IPS DF 4.7 (cell line): ENCODE measurements at regions not wholly inside any gene's neighbourhood (a gene's known extent, or its start where the extent isn't known, plus 50 kb on each side); places are given as distances from the start of the nearest gene placed in this dataset.

ENCODE experiments used
- DNase-seq: peaks from one replicate; pipeline ENCODE4 v3.0.0-alpha.2; 2013; ENCODE audit warnings: low spot score; ENCODE audit errors: extremely low read depth

- no peak for DNase-seq
Observed at GRCh38 chr12:85507456-85507855, 227.4 kb downstream of the ALX1 start.

DNA sequence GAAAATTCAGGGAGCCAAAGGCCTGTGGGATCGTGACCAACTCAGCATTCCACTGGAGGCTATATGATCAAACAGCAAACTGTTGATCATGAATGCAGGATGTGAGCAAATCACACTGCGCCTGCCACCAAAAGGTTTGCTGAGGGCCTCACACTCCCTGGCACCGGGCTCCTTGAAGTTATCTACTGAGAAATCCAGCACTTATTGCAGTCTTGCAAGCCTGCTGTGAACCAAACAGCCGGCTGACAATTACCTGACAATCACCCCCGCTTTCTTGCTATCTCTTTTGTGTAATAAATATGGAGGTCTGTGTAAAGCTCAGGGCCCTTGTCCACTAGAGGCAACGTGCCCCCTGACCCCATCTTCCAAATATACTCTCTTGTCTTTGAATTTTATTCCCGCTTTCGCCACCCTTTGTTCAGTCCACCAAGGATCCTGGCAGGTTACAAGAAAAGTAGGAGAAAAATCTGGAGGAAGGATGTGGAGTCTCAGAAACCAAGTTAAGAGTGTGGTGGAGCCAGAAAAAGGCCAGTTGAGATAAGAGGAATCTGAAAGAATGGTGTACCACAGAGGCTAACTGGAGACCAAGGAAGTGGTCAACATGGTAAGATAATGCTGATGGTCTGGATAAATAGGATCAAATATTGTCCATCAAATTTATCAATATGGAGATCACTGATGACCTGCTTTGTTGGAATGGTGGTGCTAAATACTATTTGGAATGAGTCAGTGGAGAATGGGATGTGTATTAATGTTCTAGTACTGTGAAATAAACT, 229.2 kb downstream of the ALX1 start:
- DNase-seq = no peak

DNA sequence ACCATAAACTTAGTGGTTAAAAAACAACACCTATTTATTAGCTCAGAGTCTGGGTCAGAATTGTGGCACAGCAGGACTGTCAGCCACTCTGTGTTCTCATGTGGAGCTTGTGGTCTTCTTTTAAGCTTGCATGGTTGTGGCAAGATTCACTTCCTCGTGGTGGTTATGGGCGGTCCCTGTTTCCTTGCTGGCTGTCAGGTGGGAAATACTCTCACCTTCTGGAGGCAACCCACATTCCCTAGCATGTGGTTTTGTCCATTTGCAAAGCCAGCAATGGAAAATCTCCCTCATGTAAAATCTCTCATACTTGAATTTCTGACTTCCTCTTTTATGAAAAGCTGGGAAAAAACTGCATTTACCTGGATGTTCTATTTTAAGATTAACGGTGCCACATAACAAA, 229.8 kb downstream of the ALX1 start:
- DNase-seq = no peak

DNA sequence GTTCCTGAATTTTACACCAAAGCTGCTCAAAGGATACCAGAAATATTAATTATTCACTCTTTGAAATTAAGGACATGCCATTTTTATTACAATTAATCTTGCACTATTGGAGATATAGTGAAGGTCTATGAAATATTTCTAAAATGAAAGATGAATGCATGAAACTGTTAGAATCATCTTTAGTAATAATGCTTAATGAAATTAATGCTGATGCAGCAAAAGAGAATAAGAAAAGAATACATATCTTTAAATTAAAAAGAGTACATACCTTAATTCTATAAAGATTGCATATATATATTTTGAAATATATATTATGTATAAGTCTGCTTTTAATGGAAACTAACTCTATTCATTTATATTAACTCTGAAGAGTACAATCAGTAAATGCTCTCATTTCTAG, 236.0 kb downstream of the ALX1 start:
- no peak for DNase-seq

- DNase-seq = no peak
Observed at GRCh38 chr12:85516667-85517325, 236.8 kb downstream of the ALX1 start.

DNA sequence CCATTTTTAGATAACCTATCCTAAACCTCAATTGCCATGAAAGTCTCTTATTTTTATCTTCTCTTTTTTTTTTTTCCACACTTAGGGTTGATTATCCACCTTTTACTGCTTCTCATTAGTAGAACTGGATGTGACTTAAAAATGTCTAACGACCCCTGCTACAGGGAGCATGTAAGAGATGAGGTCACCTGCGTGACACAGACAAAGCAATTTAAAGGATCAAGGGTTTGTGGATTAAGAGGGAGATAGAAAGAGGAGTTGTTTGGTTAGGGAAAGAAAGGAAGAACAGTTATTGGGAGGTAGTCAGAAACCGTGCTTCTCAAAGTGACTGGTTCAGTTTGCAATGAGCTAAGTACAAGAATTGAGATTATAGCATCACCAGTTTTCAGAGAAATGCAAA, 239.1 kb downstream of the ALX1 start:
- DNase-seq = peak; percentile 22

DNA sequence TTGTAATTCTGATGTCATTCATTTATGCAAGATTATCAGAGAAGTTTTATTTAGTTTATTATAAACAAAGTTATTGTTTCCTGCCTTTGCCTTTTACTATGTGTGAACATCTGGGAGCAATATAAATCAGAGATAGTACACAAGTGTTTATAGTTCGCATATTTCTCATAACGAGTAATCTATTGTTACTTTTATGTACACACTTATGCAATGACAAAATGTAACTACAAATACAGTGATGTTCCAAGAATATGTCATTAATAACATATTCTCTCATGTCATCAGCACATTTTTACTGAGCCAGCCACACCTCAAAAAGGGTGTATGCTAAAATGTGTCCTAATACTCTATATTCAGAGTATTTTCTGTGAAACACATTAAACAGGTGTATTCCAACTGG, 243.2 kb downstream of the ALX1 start:
- DNase-seq = no peak

DNA sequence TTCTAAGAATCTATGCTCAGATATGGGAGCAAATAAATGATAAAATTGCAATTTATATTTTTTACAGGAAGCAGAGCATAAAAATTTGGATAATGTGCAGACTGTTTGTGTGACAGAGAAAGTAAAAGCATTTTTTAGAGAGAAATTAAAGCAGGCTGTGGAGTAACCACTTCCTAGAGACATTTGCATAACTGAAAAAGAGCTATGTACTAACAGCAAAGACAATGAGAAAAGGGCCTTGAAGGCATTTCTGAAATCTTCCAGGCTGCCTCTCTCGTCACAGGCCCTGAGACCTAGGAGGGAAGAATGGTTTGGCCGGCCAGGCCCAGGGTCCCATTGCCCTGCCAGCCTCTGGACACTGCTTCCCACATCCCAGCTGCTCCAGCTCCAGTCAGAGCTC, 247.2 kb downstream of the ALX1 start:
- no peak for DNase-seq

- DNase-seq = no peak
Observed at GRCh38 chr12:85529896-85530295, 249.9 kb downstream of the ALX1 start.

DNA sequence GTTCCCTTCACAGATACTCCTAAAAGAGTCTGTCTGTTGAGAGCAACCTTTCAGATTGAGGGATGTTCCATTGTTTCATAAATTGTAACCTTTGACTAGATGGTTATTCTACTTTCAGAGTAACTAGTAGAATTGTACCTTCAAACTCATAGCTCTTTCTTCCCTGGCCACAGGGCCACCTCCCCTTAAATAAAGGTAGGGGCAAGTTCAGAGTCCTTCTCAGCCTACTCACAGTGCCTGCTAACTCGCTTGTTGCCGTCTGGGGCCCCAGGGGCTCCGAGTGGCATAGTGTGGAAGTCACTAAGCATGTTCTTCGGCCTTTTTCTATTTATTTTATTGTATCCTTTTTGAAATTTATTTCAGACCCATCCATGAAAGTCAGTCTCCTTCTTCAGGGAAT, 250.4 kb downstream of the ALX1 start:
- DNase-seq = no peak

GRCh38 chr12:85531341-85531740, 251.3 kb downstream of the ALX1 start:
- DNase-seq = no peak

DNA sequence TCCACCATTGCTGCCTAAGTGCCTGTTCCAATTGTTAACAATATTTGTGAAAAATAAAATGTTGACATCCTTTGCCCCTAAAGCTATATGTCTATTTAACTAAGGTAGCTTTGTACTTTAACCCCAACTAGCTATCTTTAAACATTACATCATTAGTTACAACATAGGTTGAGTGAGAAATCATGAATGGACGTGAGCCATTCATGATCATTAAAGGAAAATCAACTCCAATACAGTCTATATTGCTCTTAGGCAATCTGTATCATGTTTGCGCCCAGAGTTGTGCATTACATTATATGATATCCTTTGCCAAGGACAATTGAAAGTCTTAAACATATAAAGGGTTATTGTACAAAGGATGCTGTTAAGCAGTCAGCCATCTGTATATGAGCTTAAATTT, 269.6 kb downstream of the ALX1 start:
- DNase-seq = no peak

DNA sequence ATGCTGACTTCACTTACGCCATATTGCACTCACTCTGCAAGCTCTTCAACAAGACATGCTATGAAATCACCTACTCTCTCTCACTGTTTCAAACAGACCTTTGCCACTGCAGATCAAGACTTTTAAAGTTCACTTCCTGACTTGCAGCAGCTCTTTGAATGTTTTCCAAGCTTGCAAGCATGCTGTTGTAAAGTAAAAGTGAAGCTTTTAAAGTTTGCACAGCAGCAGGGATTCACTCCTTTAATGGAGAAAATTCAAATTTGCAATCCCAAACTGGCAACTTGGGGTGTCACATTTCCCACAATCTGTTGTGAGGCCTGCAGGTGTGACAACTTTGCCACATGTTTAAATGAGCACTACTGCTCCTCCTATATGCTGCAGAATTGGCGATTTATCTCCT, 270.9 kb downstream of the ALX1 start:
- peak; percentile 53 for DNase-seq

DNA sequence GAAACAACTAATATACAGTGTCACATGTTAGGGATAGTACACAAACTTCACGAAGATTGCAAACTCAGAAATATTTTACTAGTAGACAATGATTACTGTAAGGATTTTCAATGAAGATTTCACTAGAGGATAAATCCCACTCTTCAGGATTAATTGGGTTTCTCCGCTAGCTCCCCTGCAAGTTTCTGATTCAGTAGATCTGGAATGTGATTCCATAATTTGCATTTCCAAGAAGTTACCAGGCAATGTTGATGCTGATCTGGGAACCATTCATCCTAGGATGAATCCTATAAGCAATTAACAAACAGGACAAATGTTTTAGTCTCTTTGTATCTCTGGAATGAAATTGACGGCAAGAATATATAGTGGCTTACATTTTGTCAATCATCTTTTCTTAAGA, 272.4 kb downstream of the ALX1 start:
- no peak for DNase-seq

DNA sequence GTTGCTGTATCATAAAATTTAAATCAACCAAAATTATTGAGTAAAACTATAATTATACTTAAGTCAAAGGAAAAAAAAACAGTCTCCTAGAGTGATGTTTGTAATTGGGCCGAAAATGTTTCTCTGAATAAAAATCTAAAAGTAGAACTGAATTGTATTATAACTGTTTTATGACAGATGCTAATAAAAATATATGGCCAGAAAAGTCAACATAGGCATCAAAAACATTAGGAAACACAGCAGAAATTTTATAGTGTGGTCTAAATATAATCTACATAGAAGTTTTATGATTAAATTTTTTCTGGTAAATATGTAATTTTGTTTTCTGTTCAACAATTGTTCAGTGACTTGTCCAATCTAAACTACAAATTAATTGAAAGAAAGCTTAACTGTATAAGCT, 277.8 kb downstream of the ALX1 start:
- no peak for DNase-seq

DNA sequence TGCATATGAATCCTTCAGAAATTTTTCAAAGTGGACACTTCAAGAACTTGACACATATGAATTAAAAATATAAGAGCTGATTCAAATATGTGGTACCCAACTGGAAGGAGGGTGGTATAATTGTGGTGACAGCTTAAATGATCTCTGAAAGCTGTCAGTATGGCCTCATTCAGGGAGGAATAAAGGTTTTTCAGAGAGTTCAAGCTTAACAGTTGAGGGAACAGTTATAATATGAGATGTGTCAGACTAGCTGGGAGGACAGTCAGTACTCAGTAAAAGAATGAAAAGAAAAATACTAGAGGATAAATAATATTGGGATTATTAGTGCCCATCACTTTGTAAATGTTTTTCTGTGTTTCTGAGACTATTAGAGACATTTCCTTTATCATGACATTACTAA, 277.5 kb downstream of the RASSF9 start:
- no peak for DNase-seq

- DNase-seq = no peak
Observed at GRCh38 chr12:85559127-85559526, 277.1 kb downstream of the RASSF9 start.

DNA sequence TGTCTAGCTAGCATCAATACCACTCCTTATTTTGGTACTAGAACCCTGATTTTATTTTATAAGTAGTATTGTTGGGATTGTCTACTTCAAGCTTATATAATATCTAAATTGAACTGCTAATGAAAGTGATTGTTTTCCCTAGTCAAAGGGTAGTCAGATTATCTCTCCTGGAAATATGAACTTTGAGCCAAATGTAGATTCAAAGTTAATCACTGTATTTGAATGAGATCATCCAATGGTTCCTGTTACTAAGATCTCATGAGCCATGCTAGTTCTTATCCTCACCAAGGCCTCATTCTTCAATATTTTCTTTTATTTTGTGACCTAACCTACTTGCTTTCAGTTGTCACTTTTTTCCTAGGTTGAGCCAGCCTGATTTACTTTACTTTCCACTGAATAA, 276.7 kb downstream of the RASSF9 start:
- DNase-seq = no peak

DNA sequence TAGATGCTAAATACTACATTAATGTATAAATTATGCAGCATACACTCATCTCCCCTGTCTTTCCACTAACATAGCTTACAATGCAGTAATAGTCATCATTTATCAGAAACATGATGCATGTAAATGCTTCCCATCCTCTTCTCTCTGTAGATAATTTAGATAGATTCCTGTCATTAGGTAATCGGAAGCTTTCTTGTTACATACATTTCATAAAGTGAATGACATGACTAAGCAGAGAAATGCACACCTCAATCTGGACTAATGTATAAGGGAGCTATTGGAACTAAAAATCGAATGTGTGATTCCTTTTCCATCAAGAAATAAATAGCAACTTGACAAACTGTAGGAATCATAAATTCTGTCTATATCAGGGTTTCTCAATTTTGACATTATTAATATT, 273.4 kb downstream of the RASSF9 start:
- no peak for DNase-seq

DNA sequence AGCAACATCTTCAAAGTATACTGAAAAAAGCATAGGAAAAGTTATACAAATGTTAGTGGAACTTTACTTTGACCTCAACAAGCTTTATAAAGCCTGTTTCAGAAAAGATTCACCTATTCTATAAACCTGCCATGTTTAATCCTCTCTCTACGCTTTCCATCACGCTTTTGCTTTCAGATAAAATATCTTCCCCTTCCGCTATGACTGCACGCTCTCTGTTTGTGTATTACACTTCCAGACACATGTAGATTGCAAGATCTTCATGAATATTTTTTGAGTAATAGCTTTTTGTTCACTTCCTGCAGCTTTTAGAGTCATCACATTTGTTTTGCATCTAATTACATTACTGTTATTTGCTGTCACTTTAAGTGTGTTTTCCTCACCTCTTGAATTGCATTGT, 271.4 kb downstream of the RASSF9 start:
- no peak for DNase-seq

- DNase-seq = no peak
Observed at GRCh38 chr12:85568395-85569103, 267.7 kb downstream of the RASSF9 start.

- no peak for DNase-seq
Observed at GRCh38 chr12:85569261-85569660, 266.9 kb downstream of the RASSF9 start.

DNA sequence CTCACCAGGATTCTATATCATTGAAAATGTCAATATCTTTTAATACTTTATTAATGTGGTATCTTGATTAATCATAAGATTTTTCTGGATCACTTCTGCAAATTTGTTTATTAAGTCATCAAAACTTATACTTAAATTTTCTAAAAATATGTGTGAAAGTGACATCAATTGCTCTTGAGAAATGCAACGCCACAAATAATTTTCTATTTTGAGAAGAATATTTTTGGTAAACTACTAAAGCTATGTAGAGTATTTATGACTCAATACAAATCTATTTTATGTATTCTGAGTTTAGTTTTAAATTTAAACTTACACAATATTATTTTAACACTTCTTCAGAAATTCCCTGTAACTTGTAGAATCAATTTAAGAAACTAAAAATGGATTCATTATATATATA, 263.3 kb downstream of the RASSF9 start:
- DNase-seq = no peak
